SH-SY5Y (cell line): ENCODE measurements at regions not wholly inside any gene's neighbourhood (a gene's known extent, or its start where the extent isn't known, plus 50 kb on each side); places are given as distances from the start of the nearest gene placed in this dataset.

Experiments used
- GATA2 ChIP-seq: IDR thresholded peaks from 2 replicates; pipeline ENCODE4 v1.6.1; 2011; ENCODE audit warnings: mild to moderate bottlenecking, low read depth, low read length
- GATA3 ChIP-seq: IDR thresholded peaks from 2 replicates; pipeline ENCODE4 v1.6.1; 2011; ENCODE audit warnings: low read depth, mild to moderate bottlenecking, low read length, moderate library complexity

GRCh38 chr9:102237094-102237493, 498.6 kb upstream of the GRIN3A start:
- TF ChIP-seq GATA2 (no peak), GATA3 (no peak)
